Tongue (tissue), 1 donor: ENCODE measurements at regions not wholly inside any gene's neighbourhood (a gene's known extent, or its start where the extent isn't known, plus 50 kb on each side); places are given as distances from the start of the nearest gene placed in this dataset.
"Not testable (repeated sequence)": the region's sequence is repeated elsewhere in the genome, so short reads cannot be mapped to it uniquely, and the experiment has no call there.

ENCODE experiments used
- DNase-seq: peaks from one replicate; pipeline ENCODE4 v3.0.0-alpha.2; 2015

GRCh38 chr12:46945591-46945990 is 119.8 kb upstream of the SLC38A4 start:
- DNase-seq = no peak

GRCh38 chr12:46946137-46946536 is 120.3 kb upstream of the SLC38A4 start:
- no peak for DNase-seq

DNA sequence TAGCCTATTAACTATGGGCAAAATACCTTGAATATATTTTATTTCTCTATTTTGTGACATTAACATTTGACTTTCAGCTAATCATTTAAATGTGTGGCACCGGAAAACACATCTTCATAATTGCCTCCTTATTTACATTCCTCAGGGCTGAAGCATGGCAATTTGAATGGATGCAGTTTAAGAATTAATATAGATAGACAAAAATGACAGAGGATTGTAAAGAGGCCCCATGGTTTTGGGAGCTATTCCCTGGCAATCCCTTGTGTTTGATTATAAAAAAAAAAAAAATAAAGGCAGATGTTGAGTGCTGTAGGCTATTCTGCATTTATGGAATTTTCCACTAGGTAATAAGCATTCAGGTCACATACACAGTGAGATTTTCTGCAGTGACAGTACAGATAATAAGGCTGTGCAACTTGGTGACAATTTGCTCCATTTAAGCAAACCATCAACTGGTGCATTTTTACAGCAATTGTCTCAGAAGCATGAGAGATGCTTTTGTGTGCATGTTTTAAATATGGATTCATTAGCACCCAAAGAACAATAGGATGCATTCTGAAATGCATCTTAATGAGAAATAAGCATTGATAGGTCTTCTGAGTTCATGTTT is 123.2 kb upstream of the SLC38A4 start:
- no peak for DNase-seq

- DNase-seq = no peak
Observed at GRCh38 chr12:46950094-46950493, 124.3 kb upstream of the SLC38A4 start.

GRCh38 chr12:46952880-46953483 is 126.4 kb upstream of the PCED1B start:
- DNase-seq = no peak

DNA sequence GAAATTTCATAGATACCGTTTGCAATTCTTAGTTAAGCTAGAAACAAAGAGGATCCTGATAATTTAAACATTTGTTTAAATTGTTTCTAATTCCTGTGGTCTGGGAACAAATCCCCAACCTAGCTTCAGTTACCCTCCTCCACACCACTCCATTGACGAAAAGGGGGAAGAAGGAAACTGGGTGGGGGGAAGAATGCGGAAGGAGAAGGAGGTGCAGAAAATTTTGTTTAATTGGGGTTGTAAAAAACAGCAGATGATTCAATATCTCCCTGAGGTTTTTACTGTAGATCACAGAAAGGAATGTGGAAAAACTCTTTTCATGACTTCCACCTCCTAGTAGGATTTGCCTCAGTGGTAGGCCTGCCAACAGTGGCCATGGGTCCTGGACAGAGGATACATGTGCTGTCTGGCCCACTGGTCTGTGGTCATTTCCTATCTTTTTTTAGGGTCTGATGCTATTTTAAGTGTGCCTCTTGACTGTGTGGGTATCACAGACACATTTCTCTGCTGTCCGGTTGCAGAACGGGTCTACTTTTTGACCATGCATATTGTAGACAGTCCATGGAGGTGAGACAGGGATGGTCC is 122.9 kb upstream of the PCED1B start:
- DNase-seq = no peak

GRCh38 chr12:46958053-46958452 is 121.4 kb upstream of the PCED1B start:
- DNase-seq = peak; percentile 38

DNA sequence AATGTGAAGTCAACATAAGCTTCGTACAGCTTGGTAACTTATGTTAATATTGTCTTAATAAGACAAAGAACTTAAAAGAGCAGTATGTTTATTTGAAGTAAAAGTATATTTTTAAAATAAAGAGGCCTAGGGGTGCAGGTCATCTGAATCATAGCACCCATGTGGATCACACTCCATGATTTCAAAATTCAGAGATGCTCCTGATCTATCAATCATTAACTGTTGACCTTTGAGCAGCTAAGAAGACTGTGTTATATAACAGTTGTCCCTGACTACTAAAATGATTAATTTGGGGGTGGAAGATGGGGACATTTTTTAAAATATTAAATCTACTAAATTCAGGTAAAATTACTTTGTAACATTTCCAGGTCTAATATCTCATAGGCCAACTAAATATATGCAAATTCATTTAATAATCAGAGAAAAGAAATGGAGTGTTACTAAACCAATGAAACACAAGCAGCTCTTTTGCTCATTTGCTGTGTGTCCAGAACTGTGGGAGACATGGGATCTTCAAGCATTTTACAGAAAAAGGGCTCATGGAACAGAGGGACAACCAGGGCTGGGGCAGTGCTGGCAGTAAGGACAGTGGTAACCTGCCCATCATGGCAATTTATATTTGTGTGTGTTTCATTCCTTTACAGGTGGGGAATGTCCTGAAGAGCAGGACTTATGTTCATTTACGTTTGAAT is 120.7 kb upstream of the PCED1B start:
- DNase-seq = no peak

DNA sequence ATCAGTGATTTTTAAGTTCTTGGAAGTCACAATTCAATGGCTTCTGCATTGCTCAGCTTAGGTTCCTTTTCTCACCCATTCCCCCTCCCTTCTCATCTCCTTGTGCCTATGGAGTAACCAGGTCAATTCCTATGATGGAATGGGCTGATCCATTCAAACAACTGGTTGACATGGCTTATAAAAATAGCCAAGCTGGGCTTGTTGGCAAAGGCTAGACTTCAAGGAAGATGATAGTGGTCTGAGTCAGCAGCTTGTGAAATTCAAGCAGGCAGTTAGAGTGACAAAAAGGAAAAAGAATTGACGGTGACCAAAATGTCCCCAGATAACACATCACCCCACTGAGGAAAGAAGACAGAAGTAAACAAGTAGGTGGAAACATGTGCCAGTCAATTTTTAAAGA is 119.9 kb upstream of the PCED1B start:
- DNase-seq = peak; percentile 68

DNA sequence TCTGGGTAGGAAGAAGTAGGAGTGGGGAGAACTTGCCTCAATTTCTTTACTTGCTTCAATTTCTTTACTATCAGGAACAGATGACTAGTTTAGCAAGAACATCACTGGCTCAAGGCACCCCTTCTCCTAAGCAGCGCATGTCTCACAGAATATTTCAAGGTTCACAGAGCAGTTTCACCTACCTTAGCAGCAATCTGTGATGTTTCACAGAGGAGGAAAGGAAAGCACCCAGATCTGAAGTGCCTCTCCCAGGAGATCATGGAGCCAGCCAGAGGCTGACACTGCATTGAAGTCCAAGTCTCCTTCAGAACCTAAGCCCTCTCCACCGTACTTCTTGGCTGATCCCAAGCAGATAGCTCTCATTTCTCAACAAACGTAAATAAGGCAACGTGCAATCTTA is 118.7 kb upstream of the PCED1B start:
- DNase-seq = no peak

DNA sequence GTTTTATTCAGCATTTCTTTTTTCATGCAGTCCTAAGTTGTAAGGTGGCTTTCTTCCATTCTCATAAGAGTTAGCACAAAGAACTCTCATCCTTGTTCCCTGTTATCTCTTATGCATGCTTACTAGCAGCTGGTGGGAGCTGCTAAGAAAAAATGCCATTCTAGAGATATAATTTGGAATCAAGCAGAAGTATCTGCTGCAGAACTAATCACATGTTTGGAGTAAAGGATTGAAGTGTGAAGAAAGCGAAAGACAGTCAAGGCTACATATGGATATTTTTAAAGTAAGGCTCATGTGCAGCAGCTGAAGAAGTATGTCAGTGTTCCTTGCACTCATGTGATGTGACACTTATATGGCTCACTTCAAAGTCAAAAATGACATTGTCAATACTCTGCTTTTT is 116.2 kb upstream of the PCED1B start:
- DNase-seq = no peak

- DNase-seq = peak; percentile 56
Observed at GRCh38 chr12:46963977-46964971, 115.1 kb upstream of the PCED1B start.

GRCh38 chr12:46965137-46965536 is 114.3 kb upstream of the PCED1B start:
- no peak for DNase-seq

DNA sequence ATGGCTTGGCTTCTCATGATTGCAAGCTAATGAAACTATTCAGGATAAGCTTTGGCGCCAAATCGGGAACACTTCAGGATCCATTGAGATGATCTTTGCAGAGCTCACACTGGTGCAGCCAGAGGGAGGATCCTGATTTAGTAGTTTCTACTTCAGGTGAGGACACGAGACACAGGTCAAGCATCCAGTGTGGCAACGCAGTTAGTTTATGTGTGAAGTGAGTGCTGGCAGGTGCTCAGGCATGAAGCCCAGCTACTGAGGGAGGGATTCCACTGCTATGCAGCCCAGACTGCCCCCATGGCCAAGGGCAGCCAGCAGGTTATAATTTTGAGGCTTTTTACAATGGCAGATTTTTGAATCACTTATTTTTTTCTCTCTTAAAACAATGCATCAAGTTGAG is 113.5 kb upstream of the PCED1B start:
- no peak for DNase-seq

- no peak for DNase-seq
Observed at GRCh38 chr12:46970636-46971035, 108.8 kb upstream of the PCED1B start.

DNA sequence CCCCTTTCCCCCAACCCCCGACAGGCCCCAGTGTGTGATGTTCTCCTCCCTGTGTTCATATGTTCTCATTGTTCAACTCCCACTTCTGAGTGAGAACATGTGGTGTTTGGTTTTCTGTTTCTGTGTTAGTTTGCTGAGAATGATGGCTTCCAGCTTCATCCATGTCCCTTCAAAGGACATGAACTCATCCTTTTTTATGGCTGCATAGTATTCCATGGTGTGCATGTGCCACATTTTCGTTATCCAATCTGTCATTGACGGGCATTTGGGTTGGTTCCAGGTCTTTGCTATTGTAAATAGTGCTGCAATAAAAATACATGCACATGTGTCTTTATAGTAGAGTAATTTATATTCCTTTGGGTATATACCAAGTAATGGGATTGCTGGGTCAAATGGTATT is 105.5 kb upstream of the PCED1B start:
- not testable (repeated sequence) for DNase-seq

GRCh38 chr12:46977871-46978375 is 101.5 kb upstream of the PCED1B start:
- no peak for DNase-seq

DNA sequence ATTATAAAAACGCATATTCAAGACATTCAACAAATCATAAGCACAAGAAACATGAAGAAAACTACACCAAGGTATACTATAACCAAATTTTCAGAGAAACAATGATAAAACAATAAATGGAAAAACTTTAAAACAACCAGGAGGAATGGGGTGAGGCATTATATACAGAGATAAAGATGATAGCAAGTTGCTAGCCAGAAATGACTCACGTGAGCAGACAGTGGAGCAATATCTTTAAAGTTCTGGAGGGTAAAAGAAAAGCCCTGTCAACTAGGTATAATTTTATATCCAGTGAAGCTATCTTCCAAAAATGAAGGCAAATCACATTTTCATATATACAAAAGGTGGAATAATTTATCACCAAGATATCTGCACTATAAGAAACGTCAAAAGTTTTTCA is 97.8 kb upstream of the PCED1B start:
- no peak for DNase-seq

DNA sequence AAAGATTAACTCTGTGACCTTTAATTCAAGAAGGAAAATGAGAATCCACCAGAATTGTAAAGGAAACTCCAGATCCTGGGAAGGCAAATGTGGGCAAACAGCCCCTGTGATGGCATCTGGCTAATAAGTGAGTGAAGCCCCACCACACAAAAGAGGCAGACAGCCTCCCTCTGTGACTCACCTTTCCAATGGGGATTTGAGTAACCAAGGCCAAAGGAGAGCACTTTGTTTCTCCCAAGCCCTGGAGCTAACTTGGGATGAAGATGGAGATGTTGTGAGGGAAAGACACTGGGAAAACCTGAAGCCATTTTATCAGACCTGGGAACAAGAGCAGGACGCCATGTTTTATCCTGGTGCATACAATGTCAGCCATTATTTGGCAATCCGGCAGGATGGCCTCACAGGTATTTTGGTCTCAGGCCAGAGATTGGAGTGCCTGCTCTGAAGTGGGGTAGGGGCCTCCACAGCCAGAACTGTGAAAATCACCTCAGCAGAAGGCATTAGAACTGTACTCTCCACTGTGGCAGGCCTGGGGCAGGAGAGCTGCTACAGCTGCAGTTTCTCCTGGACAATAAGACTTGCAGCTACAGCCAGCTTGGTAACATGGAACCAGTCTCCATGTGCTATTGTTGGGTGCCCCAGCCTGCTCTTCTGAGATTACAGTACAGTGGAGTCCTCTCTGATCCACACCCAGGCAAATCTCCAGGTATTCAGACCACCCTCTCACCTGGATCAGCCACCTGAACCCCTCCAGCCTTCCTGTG is 96.6 kb upstream of the PCED1B start:
- DNase-seq = no peak

GRCh38 chr12:46983393-46983793 is 96.0 kb upstream of the PCED1B start:
- no peak for DNase-seq
